Esophagus squamous epithelium (tissue), 4 donors: ENCODE measurements at regions not wholly inside any gene's neighbourhood (a gene's known extent, or its start where the extent isn't known, plus 50 kb on each side); places are given as distances from the start of the nearest gene placed in this dataset.

Experiments used
- CTCF ChIP-seq, 6 experiments: fragments of 450-650 bp in 4 of 6; fragments of 200-600 bp in 2 of 6; sonication (generic) in 2 of 6; IDR thresholded peaks; one replicate each; pipeline ENCODE4 v1.5.1; 2016 to 2019; ENCODE audit warnings: antibody characterized with exemption in 6 of 6, mild to moderate bottlenecking in 4 of 6, moderate library complexity in 4 of 6
- POLR2A ChIP-seq, 4 donors: fragments of 450-650 bp; IDR thresholded peaks; one replicate each; pipeline ENCODE4 v1.6.1; 2017; ENCODE audit warnings: antibody characterized with exemption in 4 of 4, mild to moderate bottlenecking in 4 of 4, moderate library complexity in 3 of 4

DNA sequence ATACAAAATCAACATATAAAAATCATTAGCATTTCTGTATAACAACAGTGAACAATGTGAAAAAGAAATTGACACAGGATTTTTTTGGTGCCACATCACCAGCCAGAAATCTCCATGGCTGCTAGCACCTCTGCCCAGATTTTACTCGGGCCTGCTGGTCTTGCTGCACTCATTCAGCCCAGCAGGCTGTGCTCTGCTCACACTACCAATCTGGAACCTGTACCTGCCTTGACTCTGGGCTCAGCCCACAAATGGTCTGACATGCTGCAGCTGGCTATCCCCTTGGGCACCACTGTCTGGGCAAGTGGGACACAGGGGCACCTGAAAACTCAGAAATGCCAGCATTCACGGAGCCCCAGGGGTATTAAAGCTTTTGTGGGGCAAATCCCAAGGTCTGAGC is 392.5 kb upstream of the NRXN1 start:
- TF ChIP-seq CTCF (IDR thresholded peaks at IDR 0.05) = no peak
- no peak for TF ChIP-seq POLR2A (IDR thresholded peaks at IDR 0.05)
